Fibroblast of skin of right quadriceps (primary cell): ENCODE measurements at regions not wholly inside any gene's neighbourhood (a gene's known extent, or its start where the extent isn't known, plus 50 kb on each side); places are given as distances from the start of the nearest gene placed in this dataset.
A peak's percentile ranks its signal among the peaks of the same experiment; 100 is the strongest.

Experiments
- DNase-seq: peaks from one replicate; pipeline ENCODE4 v3.0.0-alpha.2; 2013

- no peak for DNase-seq
These were observed 922.6 kb downstream of the TUSC7 start for GRCh38 chr3:117632191-117632590.

- no peak for DNase-seq
These were observed 923.6 kb downstream of the TUSC7 start for GRCh38 chr3:117633207-117633606.

GRCh38 chr3:117637666-117638065 is 928.1 kb downstream of the TUSC7 start:
- DNase-seq, result no peak

GRCh38 chr3:117644203-117644602 is 934.6 kb downstream of the TUSC7 start:
- DNase-seq, result no peak

GRCh38 chr3:117645561-117646242 is 936.1 kb downstream of the TUSC7 start:
- DNase-seq, result no peak

GRCh38 chr3:117647435-117647834 is 937.9 kb downstream of the TUSC7 start:
- no peak for DNase-seq

GRCh38 chr3:117651246-117651645 is 941.7 kb downstream of the TUSC7 start:
- no peak for DNase-seq

GRCh38 chr3:117656391-117656790 is 946.8 kb downstream of the TUSC7 start:
- no peak for DNase-seq

GRCh38 chr3:117657278-117657677 is 947.7 kb downstream of the TUSC7 start:
- no peak for DNase-seq

- peak; percentile 89 for DNase-seq
These were observed 951.6 kb downstream of the TUSC7 start for GRCh38 chr3:117660941-117661817.

GRCh38 chr3:117661818-117662095 is 952.2 kb downstream of the TUSC7 start:
- DNase-seq, result no peak

GRCh38 chr3:117665296-117665695 is 955.7 kb downstream of the TUSC7 start:
- DNase-seq, result no peak

GRCh38 chr3:117666325-117666724 is 956.7 kb downstream of the TUSC7 start:
- DNase-seq, result no peak

GRCh38 chr3:117666812-117667211 is 957.2 kb downstream of the TUSC7 start:
- peak; percentile 57 for DNase-seq

GRCh38 chr3:117669774-117670173 is 960.2 kb downstream of the TUSC7 start:
- no peak for DNase-seq

GRCh38 chr3:117671722-117672318 is 962.2 kb downstream of the TUSC7 start:
- DNase-seq, result no peak

- no peak for DNase-seq
These were observed 964.7 kb downstream of the TUSC7 start for GRCh38 chr3:117674321-117674720.

GRCh38 chr3:117681619-117682018 is 972.0 kb downstream of the TUSC7 start:
- peak; percentile 78 for DNase-seq

GRCh38 chr3:117687096-117687495 is 977.5 kb downstream of the TUSC7 start:
- no peak for DNase-seq

- DNase-seq, result no peak
These were observed 979.0 kb downstream of the TUSC7 start for GRCh38 chr3:117688583-117688982.

GRCh38 chr3:117691526-117691925 is 981.9 kb downstream of the TUSC7 start:
- DNase-seq, result no peak

GRCh38 chr3:117692416-117692995 is 982.9 kb downstream of the TUSC7 start:
- peak; percentile 80 for DNase-seq

- DNase-seq, result peak; percentile 61
These were observed 985.7 kb downstream of the TUSC7 start for GRCh38 chr3:117695321-117695720.
